ENCODE measurements at regions not wholly inside any gene's neighbourhood (a gene's known extent, or its start where the extent isn't known, plus 50 kb on each side); places are given as distances from the start of the nearest gene placed in this dataset.
"Not testable (repeated sequence)": the region's sequence is repeated elsewhere in the genome, so short reads cannot be mapped to it uniquely, and the experiment has no call there.

DNA sequence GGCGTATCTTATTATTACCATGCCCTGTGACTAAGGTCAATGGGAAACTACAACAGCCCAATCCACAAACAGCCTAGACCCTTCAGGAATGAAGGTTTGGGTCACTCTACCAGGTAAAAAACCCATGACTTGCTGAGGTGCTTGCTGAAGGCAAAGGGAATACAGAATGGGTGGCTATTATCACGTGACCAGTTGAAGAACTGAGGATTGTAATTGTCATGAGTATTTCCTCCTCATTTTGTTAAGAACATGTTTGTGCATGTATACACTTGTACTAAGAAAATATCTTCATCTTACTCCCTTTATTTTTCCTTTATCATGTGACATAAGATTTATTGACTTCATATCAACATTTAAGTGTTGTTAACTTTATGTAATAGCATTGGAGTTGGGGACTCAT is 729.2 kb upstream of the SEMA6D start:
- H3K4me2 ChIP-seq (ENCODE audit: insufficient read depth in 1 of 2, low read depth in 2 of 2, low read length in 2 of 2); FAIRE-seq; H2BK20ac ChIP-seq (ENCODE audit: low read length); H3K18ac ChIP-seq (ENCODE audit: extremely low read depth, low read length); POLR2A ChIA-PET (ENCODE audit: partially characterized antibody); H3K79me1 ChIP-seq (ENCODE audit: low read depth, low read length); H2BK120ac ChIP-seq (replicated peaks; ENCODE audit: low read depth, low read length); H4K91ac ChIP-seq (replicated peaks; ENCODE audit: insufficient read length, low read length); H4K20me1 ChIP-seq (replicated peaks in 1 of 2; ENCODE audit: control insufficient read depth in 1 of 2, insufficient read depth in 2 of 2, low read length in 2 of 2); CTCF ChIA-PET (ENCODE audit: partially characterized antibody); H3K56ac ChIP-seq (replicated peaks; ENCODE audit: insufficient read length, low read depth, low read length); H2AFZ ChIP-seq (ENCODE audit: low read length); DNase-seq (ENCODE audit: low read depth in 1 of 2, low spot score in 2 of 2); H3K27ac ChIP-seq (ENCODE audit: low read depth, low read length); H3K4me1 ChIP-seq (replicated peaks in 1 of 4; ENCODE audit: control insufficient read depth in 3 of 4, insufficient read depth in 4 of 4, low read length in 3 of 4); H2BK12ac ChIP-seq (ENCODE audit: low read depth, low read length); H4K5ac ChIP-seq (ENCODE audit: insufficient read length, low read depth, low read length); H2BK5ac ChIP-seq (ENCODE audit: low read depth, low read length); H3K27me3 ChIP-seq (replicated peaks in 1 of 4; ENCODE audit: control insufficient read depth in 3 of 4, extremely low read depth in 1 of 4, insufficient read depth in 3 of 4, low read length in 3 of 4); H2BK15ac ChIP-seq (ENCODE audit: low read length); H3K14ac ChIP-seq (ENCODE audit: insufficient read length); H2AK5ac ChIP-seq (ENCODE audit: low read depth, low read length); H3K23me2 ChIP-seq (ENCODE audit: low read depth, low read length); H3K4me3 ChIP-seq (ENCODE audit: extremely low read depth in 1 of 4, insufficient read depth in 2 of 4, low read depth in 3 of 4, low read length in 4 of 4); H4K8ac ChIP-seq (ENCODE audit: extremely low read depth, insufficient read depth, low read length); H3K36me3 ChIP-seq (ENCODE audit: control insufficient read depth in 2 of 4, insufficient read depth in 4 of 4, low read length in 3 of 4); H3K79me2 ChIP-seq (ENCODE audit: control insufficient read depth in 1 of 2, insufficient read depth in 2 of 2, low read length in 2 of 2); H3K9ac ChIP-seq (replicated peaks in 1 of 4; ENCODE audit: extremely low read depth in 1 of 4, low read depth in 3 of 4, low read length in 3 of 4); H3K23ac ChIP-seq (ENCODE audit: insufficient read length); H3K4ac ChIP-seq (replicated peaks; ENCODE audit: insufficient read length, low read depth, low read length): not testable (repeated sequence)
- H3K9me3 ChIP-seq (ENCODE audit: insufficient read depth in 2 of 2, low read depth in 1 of 2, low read length in 1 of 2) = peaks cover 0 to 14% of the 10 kb centered on the region in 2 experiments; a peak in 1 of 4 replicates
- 97% methylated on average over 2 of the region's 2 CpGs; no CpG with 5 or more reads in 1 of the 2 experiments for WGBS, 2 experiments (ENCODE audit: extremely low coverage in 1 of 2, insufficient coverage in 1 of 2, insufficient read length in 1 of 2, insufficient replicate concordance in 2 of 2, low coverage in 1 of 2, low lambda C conversion rate in 2 of 2, missing lambda C conversion rate in 1 of 2)

Data from H1 (cell line).